ENCODE measurements at regions not wholly inside any gene's neighbourhood (a gene's known extent, or its start where the extent isn't known, plus 50 kb on each side); places are given as distances from the start of the nearest gene placed in this dataset.

DNA sequence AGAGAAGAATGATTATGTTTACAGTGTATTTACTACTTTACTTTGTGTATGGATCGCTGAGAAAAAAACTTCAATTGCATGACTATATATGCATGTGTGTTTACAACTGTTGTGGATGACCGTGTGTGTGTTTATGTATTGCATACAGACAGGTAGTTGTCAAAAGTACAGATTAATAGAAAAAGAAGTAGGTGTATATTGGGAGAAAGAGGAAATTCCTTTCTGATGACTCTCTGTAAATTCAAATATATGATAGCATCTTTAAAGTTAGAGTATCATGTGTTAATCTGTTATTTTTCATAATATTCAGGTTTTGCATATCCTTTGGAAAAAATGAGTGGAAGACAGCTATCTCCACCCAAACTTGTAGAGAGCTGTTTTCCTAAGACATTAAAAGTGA is 160.4 kb upstream of the AGR3 start:
- TF ChIP-seq EZH2phosphoT487 (IDR thresholded peaks at IDR 0.05; ENCODE audit: insufficient read depth, low read depth) (no peak), EZH2 (IDR thresholded peaks at IDR 0.05; ENCODE audit: insufficient read depth, poor library complexity, severe bottlenecking) (no peak)
